GM18873 (cell line): ENCODE measurements at regions not wholly inside any gene's neighbourhood (a gene's known extent, or its start where the extent isn't known, plus 50 kb on each side); places are given as distances from the start of the nearest gene placed in this dataset.

Source experiments
- ATAC-seq: cut with Tn5 transposase; IDR thresholded peaks from one replicate; pipeline ENCODE4 v1.9.1; 2021; ENCODE audit warnings: mild to moderate bottlenecking, moderate library complexity, moderate number of reproducible peaks; ENCODE audit not compliant: unreplicated experiment, low FRiP score

GRCh38 chr5:8740595-8740994, 805.3 kb downstream of the SEMA5A start:
- ATAC-seq: no peak

GRCh38 chr5:8749556-8749955, 796.3 kb downstream of the SEMA5A start:
- no peak for ATAC-seq

- no peak for ATAC-seq
These were observed 795.8 kb downstream of the SEMA5A start for GRCh38 chr5:8750100-8750499.

- no peak for ATAC-seq
These were observed 793.9 kb downstream of the SEMA5A start for GRCh38 chr5:8751971-8752370.

GRCh38 chr5:8752595-8752994, 793.3 kb downstream of the SEMA5A start:
- ATAC-seq: no peak

GRCh38 chr5:8756498-8757084, 789.3 kb downstream of the SEMA5A start:
- no peak for ATAC-seq

- no peak for ATAC-seq
These were observed 780.0 kb downstream of the SEMA5A start for GRCh38 chr5:8765886-8766285.

GRCh38 chr5:8766448-8766847, 779.4 kb downstream of the SEMA5A start:
- ATAC-seq: no peak

- no peak for ATAC-seq
These were observed 778.8 kb downstream of the SEMA5A start for GRCh38 chr5:8767111-8767510.

GRCh38 chr5:8767746-8768145, 778.1 kb downstream of the SEMA5A start:
- no peak for ATAC-seq

GRCh38 chr5:8769631-8770030, 776.2 kb downstream of the SEMA5A start:
- ATAC-seq: no peak

GRCh38 chr5:8770431-8770830, 775.4 kb downstream of the SEMA5A start:
- ATAC-seq: no peak

GRCh38 chr5:8773046-8773615, 772.7 kb downstream of the SEMA5A start:
- ATAC-seq: no peak

- no peak for ATAC-seq
These were observed 761.2 kb downstream of the SEMA5A start for GRCh38 chr5:8784692-8785091.

- no peak for ATAC-seq
These were observed 757.6 kb downstream of the SEMA5A start for GRCh38 chr5:8788246-8788645.

- ATAC-seq: no peak
These were observed 740.2 kb downstream of the SEMA5A start for GRCh38 chr5:8805653-8806052.

- no peak for ATAC-seq
These were observed 738.2 kb downstream of the SEMA5A start for GRCh38 chr5:8807636-8808035.

- ATAC-seq: no peak
These were observed 734.3 kb downstream of the SEMA5A start for GRCh38 chr5:8811581-8811980.

GRCh38 chr5:8813180-8813579, 732.7 kb downstream of the SEMA5A start:
- ATAC-seq: no peak

GRCh38 chr5:8814105-8814504, 731.8 kb downstream of the SEMA5A start:
- no peak for ATAC-seq

GRCh38 chr5:8824371-8824770, 721.5 kb downstream of the SEMA5A start:
- ATAC-seq: no peak

- no peak for ATAC-seq
These were observed 720.6 kb downstream of the SEMA5A start for GRCh38 chr5:8825139-8825757.
